ENCODE measurements at regions not wholly inside any gene's neighbourhood (a gene's known extent, or its start where the extent isn't known, plus 50 kb on each side); places are given as distances from the start of the nearest gene placed in this dataset.

- Histone ChIP-seq H3K27me3 (no peaks in the 10 kb centered on the region), H3K4me3 (no peak overlapping the region), H3K4me1 (no peaks in the 10 kb centered on the region), H3K9me3 (no peaks in the 10 kb centered on the region), H3K27ac (no peak overlapping the region), H3K36me3 (no peaks in the 10 kb centered on the region)
- WGBS, 2 donors (ENCODE audit: low coverage in 1 of 2), result 49 to 64% methylated on average over 3 of the region's 3 CpGs
- TF ChIP-seq POLR2AphosphoS5 (IDR thresholded peaks at IDR 0.05), result no peak
- TF ChIP-seq POLR2A (IDR thresholded peaks at IDR 0.05), result no peak
- no peak for TF ChIP-seq CTCF (IDR thresholded peaks at IDR 0.05)
- TF ChIP-seq EP300 (IDR thresholded peaks at IDR 0.05), result no peak
- no peak for ATAC-seq
These were observed 275.7 kb upstream of the TCF21 start for GRCh38 chr6:133613211-133613610.

GRCh38 chr6:133621751-133622150 is 267.2 kb upstream of the TCF21 start:
- no peaks in the 10 kb centered on the region for H3K36me3 ChIP-seq
- no peak for TF ChIP-seq CTCF (IDR thresholded peaks at IDR 0.05)
- TF ChIP-seq POLR2A (IDR thresholded peaks at IDR 0.05), result no peak
- no peak for TF ChIP-seq POLR2AphosphoS5 (IDR thresholded peaks at IDR 0.05)
- TF ChIP-seq EP300 (IDR thresholded peaks at IDR 0.05), result no peak
- H3K4me3 ChIP-seq, result no peak overlapping the region
- no peak overlapping the region for H3K27ac ChIP-seq
- no peaks in the 10 kb centered on the region for H3K27me3 ChIP-seq
- no peaks in the 10 kb centered on the region for H3K9me3 ChIP-seq
- H3K4me1 ChIP-seq, result peaks cover 0 to 12% (median 0%) of the 10 kb centered on the region in 3 donors
- ATAC-seq, result no peak

GRCh38 chr6:133623065-133623464 is 265.8 kb upstream of the TCF21 start:
- Histone ChIP-seq H3K36me3 (no peaks in the 10 kb centered on the region), H3K4me3 (no peak overlapping the region), H3K27me3 (no peaks in the 10 kb centered on the region), H3K4me1 (peaks cover 0 to 12% (median 0%) of the 10 kb centered on the region in 3 donors), H3K9me3 (no peaks in the 10 kb centered on the region), H3K27ac (peak overlapping the region in 1 of 4 donors; percentile 1)
- WGBS, 2 donors (ENCODE audit: low coverage in 1 of 2), result 0 to 6% methylated on average over 1 of the region's 1 CpG
- TF ChIP-seq EP300 (IDR thresholded peaks at IDR 0.05) (no peak), POLR2A (IDR thresholded peaks at IDR 0.05) (no peak), POLR2AphosphoS5 (IDR thresholded peaks at IDR 0.05) (no peak), CTCF (IDR thresholded peaks at IDR 0.05) (no peak)
- ATAC-seq, result peak; percentile 65

- H3K27ac ChIP-seq, result peak overlapping the region in 1 of 4 donors; percentile 1
- TF ChIP-seq POLR2AphosphoS5 (IDR thresholded peaks at IDR 0.05) (no peak), POLR2A (IDR thresholded peaks at IDR 0.05) (no peak), CTCF (IDR thresholded peaks at IDR 0.05) (no peak), EP300 (IDR thresholded peaks at IDR 0.05) (no peak)
- no peak overlapping the region for H3K4me3 ChIP-seq
- peaks cover 0 to 12% (median 0%) of the 10 kb centered on the region in 3 donors for H3K4me1 ChIP-seq
- no peaks in the 10 kb centered on the region for H3K9me3 ChIP-seq
- ATAC-seq, result no peak
- no peaks in the 10 kb centered on the region for H3K36me3 ChIP-seq
- H3K27me3 ChIP-seq, result no peaks in the 10 kb centered on the region
- 44 to 56% methylated on average over 2 of the region's 2 CpGs for WGBS, 2 donors (ENCODE audit: low coverage in 1 of 2)
These were observed 265.3 kb upstream of the TCF21 start for GRCh38 chr6:133623621-133624020.

- ATAC-seq, result no peak
- no peaks in the 10 kb centered on the region for H3K9me3 ChIP-seq
- no peak overlapping the region for H3K27ac ChIP-seq
- H3K27me3 ChIP-seq, result no peaks in the 10 kb centered on the region
- no peaks in the 10 kb centered on the region for H3K36me3 ChIP-seq
- WGBS, 2 donors (ENCODE audit: low coverage in 1 of 2), result 82 to 84% methylated on average over 3 of the region's 3 CpGs
- TF ChIP-seq EP300 (IDR thresholded peaks at IDR 0.05), result no peak
- TF ChIP-seq POLR2A (IDR thresholded peaks at IDR 0.05), result no peak
- no peak for TF ChIP-seq CTCF (IDR thresholded peaks at IDR 0.05)
- no peak for TF ChIP-seq POLR2AphosphoS5 (IDR thresholded peaks at IDR 0.05)
- H3K4me1 ChIP-seq, result peaks cover 0 to 13% (median 0%) of the 10 kb centered on the region in 3 donors
- H3K4me3 ChIP-seq, result no peak overlapping the region
These were observed 262.7 kb upstream of the TCF21 start for GRCh38 chr6:133626096-133626666.

Measured in gastroesophageal sphincter (tissue), 4 donors.